K562 (cell line): ENCODE measurements at regions not wholly inside any gene's neighbourhood (a gene's known extent, or its start where the extent isn't known, plus 50 kb on each side); places are given as distances from the start of the nearest gene placed in this dataset.

Experiments used
- CBFA2T3 ChIP-seq: fragments of 450-650 bp; IDR thresholded peaks from 2 replicates; pipeline ENCODE4 v1.6.1; 2017
- FOXK1 ChIP-seq: sonication (generic); formaldehyde crosslinking; IDR thresholded peaks from 2 replicates; pipeline ENCODE4 v1.8.0; 2022; ENCODE audit warnings: missing genetic modification reagents, mild to moderate bottlenecking, borderline replicate concordance
- SLC30A9 ChIP-seq: fragments of 250-450 bp; sonication (Bioruptor Pico); IDR thresholded peaks from 2 replicates; pipeline ENCODE4 v1.8.0; 2022; ENCODE audit warnings: mild to moderate bottlenecking, moderate library complexity
- TAL1 ChIP-seq: fragments of 450-650 bp; IDR thresholded peaks from 2 replicates; pipeline ENCODE4 v1.6.1; 2016; ENCODE audit warnings: mild to moderate bottlenecking
- ZNF324 ChIP-seq: fragments of 250-450 bp; sonication (Bioruptor Pico); IDR thresholded peaks from 2 replicates; pipeline ENCODE4 v1.4.0; 2020; ENCODE audit warnings: mild to moderate bottlenecking
- TF ChIP-seq, protein P1 (sequence below): fragments of 450-650 bp; IDR thresholded peaks from 2 replicates; pipeline ENCODE4 v1.6.1; 2016; ENCODE audit warnings: mild to moderate bottlenecking, moderate library complexity

- TF ChIP-seq SLC30A9 (CRISPR knock-in tag) (no peak), FOXK1 (no peak), ZNF324 (CRISPR knock-in tag) (no peak), CBFA2T3 (peak; percentile 48), TAL1 (0 out of 2 replicates have a peak, but pooled peaks have one; percentile 18)
- TF ChIP-seq, protein P1, sequence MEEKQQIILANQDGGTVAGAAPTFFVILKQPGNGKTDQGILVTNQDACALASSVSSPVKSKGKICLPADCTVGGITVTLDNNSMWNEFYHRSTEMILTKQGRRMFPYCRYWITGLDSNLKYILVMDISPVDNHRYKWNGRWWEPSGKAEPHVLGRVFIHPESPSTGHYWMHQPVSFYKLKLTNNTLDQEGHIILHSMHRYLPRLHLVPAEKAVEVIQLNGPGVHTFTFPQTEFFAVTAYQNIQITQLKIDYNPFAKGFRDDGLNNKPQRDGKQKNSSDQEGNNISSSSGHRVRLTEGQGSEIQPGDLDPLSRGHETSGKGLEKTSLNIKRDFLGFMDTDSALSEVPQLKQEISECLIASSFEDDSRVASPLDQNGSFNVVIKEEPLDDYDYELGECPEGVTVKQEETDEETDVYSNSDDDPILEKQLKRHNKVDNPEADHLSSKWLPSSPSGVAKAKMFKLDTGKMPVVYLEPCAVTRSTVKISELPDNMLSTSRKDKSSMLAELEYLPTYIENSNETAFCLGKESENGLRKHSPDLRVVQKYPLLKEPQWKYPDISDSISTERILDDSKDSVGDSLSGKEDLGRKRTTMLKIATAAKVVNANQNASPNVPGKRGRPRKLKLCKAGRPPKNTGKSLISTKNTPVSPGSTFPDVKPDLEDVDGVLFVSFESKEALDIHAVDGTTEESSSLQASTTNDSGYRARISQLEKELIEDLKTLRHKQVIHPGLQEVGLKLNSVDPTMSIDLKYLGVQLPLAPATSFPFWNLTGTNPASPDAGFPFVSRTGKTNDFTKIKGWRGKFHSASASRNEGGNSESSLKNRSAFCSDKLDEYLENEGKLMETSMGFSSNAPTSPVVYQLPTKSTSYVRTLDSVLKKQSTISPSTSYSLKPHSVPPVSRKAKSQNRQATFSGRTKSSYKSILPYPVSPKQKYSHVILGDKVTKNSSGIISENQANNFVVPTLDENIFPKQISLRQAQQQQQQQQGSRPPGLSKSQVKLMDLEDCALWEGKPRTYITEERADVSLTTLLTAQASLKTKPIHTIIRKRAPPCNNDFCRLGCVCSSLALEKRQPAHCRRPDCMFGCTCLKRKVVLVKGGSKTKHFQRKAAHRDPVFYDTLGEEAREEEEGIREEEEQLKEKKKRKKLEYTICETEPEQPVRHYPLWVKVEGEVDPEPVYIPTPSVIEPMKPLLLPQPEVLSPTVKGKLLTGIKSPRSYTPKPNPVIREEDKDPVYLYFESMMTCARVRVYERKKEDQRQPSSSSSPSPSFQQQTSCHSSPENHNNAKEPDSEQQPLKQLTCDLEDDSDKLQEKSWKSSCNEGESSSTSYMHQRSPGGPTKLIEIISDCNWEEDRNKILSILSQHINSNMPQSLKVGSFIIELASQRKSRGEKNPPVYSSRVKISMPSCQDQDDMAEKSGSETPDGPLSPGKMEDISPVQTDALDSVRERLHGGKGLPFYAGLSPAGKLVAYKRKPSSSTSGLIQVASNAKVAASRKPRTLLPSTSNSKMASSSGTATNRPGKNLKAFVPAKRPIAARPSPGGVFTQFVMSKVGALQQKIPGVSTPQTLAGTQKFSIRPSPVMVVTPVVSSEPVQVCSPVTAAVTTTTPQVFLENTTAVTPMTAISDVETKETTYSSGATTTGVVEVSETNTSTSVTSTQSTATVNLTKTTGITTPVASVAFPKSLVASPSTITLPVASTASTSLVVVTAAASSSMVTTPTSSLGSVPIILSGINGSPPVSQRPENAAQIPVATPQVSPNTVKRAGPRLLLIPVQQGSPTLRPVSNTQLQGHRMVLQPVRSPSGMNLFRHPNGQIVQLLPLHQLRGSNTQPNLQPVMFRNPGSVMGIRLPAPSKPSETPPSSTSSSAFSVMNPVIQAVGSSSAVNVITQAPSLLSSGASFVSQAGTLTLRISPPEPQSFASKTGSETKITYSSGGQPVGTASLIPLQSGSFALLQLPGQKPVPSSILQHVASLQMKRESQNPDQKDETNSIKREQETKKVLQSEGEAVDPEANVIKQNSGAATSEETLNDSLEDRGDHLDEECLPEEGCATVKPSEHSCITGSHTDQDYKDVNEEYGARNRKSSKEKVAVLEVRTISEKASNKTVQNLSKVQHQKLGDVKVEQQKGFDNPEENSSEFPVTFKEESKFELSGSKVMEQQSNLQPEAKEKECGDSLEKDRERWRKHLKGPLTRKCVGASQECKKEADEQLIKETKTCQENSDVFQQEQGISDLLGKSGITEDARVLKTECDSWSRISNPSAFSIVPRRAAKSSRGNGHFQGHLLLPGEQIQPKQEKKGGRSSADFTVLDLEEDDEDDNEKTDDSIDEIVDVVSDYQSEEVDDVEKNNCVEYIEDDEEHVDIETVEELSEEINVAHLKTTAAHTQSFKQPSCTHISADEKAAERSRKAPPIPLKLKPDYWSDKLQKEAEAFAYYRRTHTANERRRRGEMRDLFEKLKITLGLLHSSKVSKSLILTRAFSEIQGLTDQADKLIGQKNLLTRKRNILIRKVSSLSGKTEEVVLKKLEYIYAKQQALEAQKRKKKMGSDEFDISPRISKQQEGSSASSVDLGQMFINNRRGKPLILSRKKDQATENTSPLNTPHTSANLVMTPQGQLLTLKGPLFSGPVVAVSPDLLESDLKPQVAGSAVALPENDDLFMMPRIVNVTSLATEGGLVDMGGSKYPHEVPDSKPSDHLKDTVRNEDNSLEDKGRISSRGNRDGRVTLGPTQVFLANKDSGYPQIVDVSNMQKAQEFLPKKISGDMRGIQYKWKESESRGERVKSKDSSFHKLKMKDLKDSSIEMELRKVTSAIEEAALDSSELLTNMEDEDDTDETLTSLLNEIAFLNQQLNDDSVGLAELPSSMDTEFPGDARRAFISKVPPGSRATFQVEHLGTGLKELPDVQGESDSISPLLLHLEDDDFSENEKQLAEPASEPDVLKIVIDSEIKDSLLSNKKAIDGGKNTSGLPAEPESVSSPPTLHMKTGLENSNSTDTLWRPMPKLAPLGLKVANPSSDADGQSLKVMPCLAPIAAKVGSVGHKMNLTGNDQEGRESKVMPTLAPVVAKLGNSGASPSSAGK = no peak
Observed at GRCh38 chr7:118369987-118370386, 145.5 kb downstream of the ANKRD7 start (continued).
